GM23248 (cell line): ENCODE measurements at regions not wholly inside any gene's neighbourhood (a gene's known extent, or its start where the extent isn't known, plus 50 kb on each side); places are given as distances from the start of the nearest gene placed in this dataset.
"Not testable (repeated sequence)": the region's sequence is repeated elsewhere in the genome, so short reads cannot be mapped to it uniquely, and the experiment has no call there.

Experiments
- DNase-seq: peaks from one replicate; pipeline ENCODE4 v3.0.0-alpha.2; 2015
- H2AFZ ChIP-seq: fragments of 200-600 bp; sonication (generic); 2 replicates; pipeline ENCODE4 v1.6.1; 2016; ENCODE audit warnings: antibody characterized with exemption
- H3F3A ChIP-seq: fragments of 200-600 bp; sonication (generic); 2 replicates; pipeline ENCODE4 v1.6.1; 2016; ENCODE audit warnings: mild to moderate bottlenecking, antibody characterized with exemption, mixed run types; ENCODE audit not compliant: insufficient read depth
- H3K27ac ChIP-seq: fragments of 200-600 bp; sonication (generic); 2 replicates; pipeline ENCODE4 v1.5.1; 2016; ENCODE audit warnings: mild to moderate bottlenecking
- H3K27me3 ChIP-seq: fragments of 200-600 bp; sonication (generic); replicated peaks from 2 replicates; pipeline ENCODE4 v1.6.1; 2016; ENCODE audit warnings: mild to moderate bottlenecking; ENCODE audit not compliant: insufficient read depth
- H3K36me3 ChIP-seq: fragments of 200-600 bp; sonication (generic); 2 replicates; pipeline ENCODE4 v1.6.1; 2016; ENCODE audit warnings: low read depth, mild to moderate bottlenecking
- H3K4me1 ChIP-seq: fragments of 200-600 bp; sonication (generic); 2 replicates; pipeline ENCODE4 v1.6.1; 2016; ENCODE audit warnings: mild to moderate bottlenecking; ENCODE audit not compliant: insufficient read depth
- H3K4me2 ChIP-seq: fragments of 200-600 bp; sonication (generic); one replicate; pipeline ENCODE4 v1.6.1; 2016; ENCODE audit warnings: mild to moderate bottlenecking; ENCODE audit not compliant: unreplicated experiment
- H3K4me3 ChIP-seq: fragments of 200-600 bp; sonication (generic); 2 replicates; pipeline ENCODE4 v1.5.1; 2016; ENCODE audit warnings: mild to moderate bottlenecking
- H3K79me2 ChIP-seq: fragments of 200-600 bp; sonication (generic); 2 replicates; pipeline ENCODE4 v1.6.1; 2016; ENCODE audit warnings: mild to moderate bottlenecking; ENCODE audit not compliant: insufficient read depth
- H3K9ac ChIP-seq: fragments of 200-600 bp; sonication (generic); 2 replicates; pipeline ENCODE4 v1.6.1; 2016; ENCODE audit warnings: mild to moderate bottlenecking
- H3K9me2 ChIP-seq: fragments of 200-600 bp; sonication (generic); 2 replicates; pipeline ENCODE4 v1.6.1; 2016; ENCODE audit warnings: mixed run types, mild to moderate bottlenecking, moderate library complexity; ENCODE audit not compliant: insufficient read depth
- H3K9me3 ChIP-seq: fragments of 200-600 bp; sonication (generic); one replicate; pipeline ENCODE4 v1.6.1; 2017; ENCODE audit warnings: low read depth
- H4K20me1 ChIP-seq: fragments of 200-600 bp; sonication (generic); 2 replicates; pipeline ENCODE4 v1.6.0; 2016; ENCODE audit not compliant: insufficient read depth
- EZH2 ChIP-seq: fragments of 200-600 bp; sonication (generic); IDR thresholded peaks from 2 replicates; pipeline ENCODE4 v1.6.1; 2018; ENCODE audit warnings: antibody characterized with exemption, mild to moderate bottlenecking; ENCODE audit not compliant: insufficient read depth, poor library complexity, severe bottlenecking
- EZH2phosphoT487 ChIP-seq: fragments of 200-600 bp; sonication (generic); IDR thresholded peaks from 2 replicates; pipeline ENCODE4 v1.6.1; 2018; ENCODE audit warnings: antibody characterized with exemption, moderate library complexity, mild to moderate bottlenecking, low read depth; ENCODE audit not compliant: insufficient read depth
- WGBS, 2 experiments: methylation state at CpG; one replicate each; pipeline ENCODE4 v1.1.6; 2015 to 2017; ENCODE audit warnings: low lambda C conversion rate in 2 of 2, low coverage in 1 of 2; ENCODE audit errors: missing lambda C conversion rate in 2 of 2; 5-methylcytosine and 5-hydroxymethylcytosine counted together
- in situ Hi-C: fragments of 300-500 bp; cut with MboI; formaldehyde crosslinking; loops from 2 replicates; pipeline ENCODE4 v1.15.0; 2020

- no peak overlapping the region for H3K27ac ChIP-seq
- H3K36me3 ChIP-seq, result 0 out of 2 replicates have a peak, but pooled peaks cover 5% of the 10 kb centered on the region
- no peaks in the 10 kb centered on the region for H3K9me2 ChIP-seq
- no peaks in the 10 kb centered on the region for H4K20me1 ChIP-seq
- H3K4me1 ChIP-seq, result 0 out of 2 replicates have a peak, but pooled peaks cover 5% of the 10 kb centered on the region
- no peak for DNase-seq
- H3F3A ChIP-seq, result no peaks in the 10 kb centered on the region
- H3K9ac ChIP-seq, result no peak overlapping the region
- H3K4me2 ChIP-seq, result no peak overlapping the region
- H3K27me3 ChIP-seq, result no peaks in the 10 kb centered on the region
- 93 to 94% methylated on average over 12 of the region's 12 CpGs for WGBS, 2 experiments
- no peak for TF ChIP-seq EZH2
- TF ChIP-seq EZH2phosphoT487, result no peak
- H2AFZ ChIP-seq, result no peak overlapping the region
- no peaks in the 10 kb centered on the region for H3K9me3 ChIP-seq
- no peak overlapping the region for H3K4me3 ChIP-seq
- peaks cover 50% of the 10 kb centered on the region for H3K79me2 ChIP-seq
- in situ Hi-C loops, result loop anchor here (25.0 kb wide), 1 partner anchor 263 kb away; no protein-coding TSS in a partner anchor
Observed at GRCh38 chr7:65749518-65749917, 123.4 kb upstream of the VKORC1L1 start.

GRCh38 chr7:65750511-65751344 lies 122.1 kb upstream of the VKORC1L1 start:
- WGBS, 2 experiments, result 1% methylated on average over 42 to 56 of the region's 69 CpGs
- Histone ChIP-seq H3K36me3 (0 out of 2 replicates have a peak, but pooled peaks cover 5% of the 10 kb centered on the region), H3K4me1 (0 out of 2 replicates have a peak, but pooled peaks cover 5% of the 10 kb centered on the region), H3K9ac (peak overlapping the region; percentile 92), H2AFZ (peak overlapping the region; percentile 98), H3K27me3 (no peaks in the 10 kb centered on the region), H3K79me2 (peaks cover 62% of the 10 kb centered on the region), H3K27ac (peak overlapping the region; percentile 68), H3F3A (no peaks in the 10 kb centered on the region), H3K9me2 (no peaks in the 10 kb centered on the region), H3K4me3 (peak overlapping the region; percentile 100), H3K9me3 (no peaks in the 10 kb centered on the region), H3K4me2 (peak overlapping the region; percentile 96), H4K20me1 (no peaks in the 10 kb centered on the region)
- TF ChIP-seq EZH2 (no peak), EZH2phosphoT487 (no peak)
- DNase-seq, result peak; percentile 97
- in situ Hi-C loops, result loop anchor here (5.0 kb wide), 1 partner anchor 688 kb away; no protein-coding TSS in a partner anchor

GRCh38 chr7:65754070-65754469 lies 118.8 kb upstream of the VKORC1L1 start:
- not testable (repeated sequence) for H3K27ac ChIP-seq, H3K4me1 ChIP-seq, H3F3A ChIP-seq, H3K27me3 ChIP-seq, DNase-seq, H4K20me1 ChIP-seq, H2AFZ ChIP-seq, H3K9ac ChIP-seq, H3K9me3 ChIP-seq, H3K4me2 ChIP-seq, H3K9me2 ChIP-seq, H3K4me3 ChIP-seq
- peaks cover 61% of the 10 kb centered on the region for H3K79me2 ChIP-seq
- H3K36me3 ChIP-seq, result peaks cover 13% of the 10 kb centered on the region; the same call in 1 of the 2 replicates
- WGBS, 2 experiments, result 97% methylated on average over 5 of the region's 5 CpGs
- in situ Hi-C loops, result loop anchor here (5.0 kb wide), 1 partner anchor 692 kb away; no protein-coding TSS in a partner anchor

- Histone ChIP-seq H3K36me3 (peaks cover 18% of the 10 kb centered on the region), H3K79me2 (peaks cover 20% of the 10 kb centered on the region)
- H4K20me1 ChIP-seq, in situ Hi-C loops, H3K4me3 ChIP-seq, H3K4me2 ChIP-seq, H3K9me3 ChIP-seq, H3K9ac ChIP-seq, H3K4me1 ChIP-seq, H3F3A ChIP-seq, H3K9me2 ChIP-seq, H2AFZ ChIP-seq, H3K27ac ChIP-seq, H3K27me3 ChIP-seq, DNase-seq: not testable (repeated sequence)
- 100% methylated on average over 1 of the region's 1 CpG for WGBS, 2 experiments
Observed at GRCh38 chr7:65758991-65759390, 113.9 kb upstream of the VKORC1L1 start.

- Histone ChIP-seq H3K27ac (peak overlapping the region; percentile 20; the same call in 1 of the 2 replicates), H3K79me2 (peaks cover 16% of the 10 kb centered on the region)
- H3K4me1 ChIP-seq, H3K27me3 ChIP-seq, H3K9ac ChIP-seq, in situ Hi-C loops, H3K9me2 ChIP-seq, H3K4me2 ChIP-seq, H2AFZ ChIP-seq, H4K20me1 ChIP-seq, H3F3A ChIP-seq, H3K9me3 ChIP-seq, H3K4me3 ChIP-seq, H3K36me3 ChIP-seq: not testable (repeated sequence)
- 80 to 82% methylated on average over 3 of the region's 3 CpGs for WGBS, 2 experiments
- peak; percentile 29 for DNase-seq
Observed at GRCh38 chr7:65762712-65763111, 110.2 kb upstream of the VKORC1L1 start.

- in situ Hi-C loops, H3K9me2 ChIP-seq: not testable (repeated sequence)
- peak overlapping the region; percentile 20; the same call in 1 of the 2 replicates for H3K27ac ChIP-seq
Observed at GRCh38 chr7:65763114-65763513, 109.8 kb upstream of the VKORC1L1 start.

More at GRCh38 chr7:65763114-65763513, 109.8 kb upstream of the VKORC1L1 start:
- H3K9me3 ChIP-seq, H3K4me2 ChIP-seq, H3K4me3 ChIP-seq, H3F3A ChIP-seq, H3K36me3 ChIP-seq, H2AFZ ChIP-seq, H3K9ac ChIP-seq, H4K20me1 ChIP-seq, H3K27me3 ChIP-seq, H3K4me1 ChIP-seq: not testable (repeated sequence)
- 79 to 82% methylated on average over 5 of the region's 5 CpGs for WGBS, 2 experiments
- DNase-seq, result peak; percentile 1
- peaks cover 20% of the 10 kb centered on the region for H3K79me2 ChIP-seq
